ENCODE measurements at regions not wholly inside any gene's neighbourhood (a gene's known extent, or its start where the extent isn't known, plus 50 kb on each side); places are given as distances from the start of the nearest gene placed in this dataset.

- TF ChIP-seq, protein P1, sequence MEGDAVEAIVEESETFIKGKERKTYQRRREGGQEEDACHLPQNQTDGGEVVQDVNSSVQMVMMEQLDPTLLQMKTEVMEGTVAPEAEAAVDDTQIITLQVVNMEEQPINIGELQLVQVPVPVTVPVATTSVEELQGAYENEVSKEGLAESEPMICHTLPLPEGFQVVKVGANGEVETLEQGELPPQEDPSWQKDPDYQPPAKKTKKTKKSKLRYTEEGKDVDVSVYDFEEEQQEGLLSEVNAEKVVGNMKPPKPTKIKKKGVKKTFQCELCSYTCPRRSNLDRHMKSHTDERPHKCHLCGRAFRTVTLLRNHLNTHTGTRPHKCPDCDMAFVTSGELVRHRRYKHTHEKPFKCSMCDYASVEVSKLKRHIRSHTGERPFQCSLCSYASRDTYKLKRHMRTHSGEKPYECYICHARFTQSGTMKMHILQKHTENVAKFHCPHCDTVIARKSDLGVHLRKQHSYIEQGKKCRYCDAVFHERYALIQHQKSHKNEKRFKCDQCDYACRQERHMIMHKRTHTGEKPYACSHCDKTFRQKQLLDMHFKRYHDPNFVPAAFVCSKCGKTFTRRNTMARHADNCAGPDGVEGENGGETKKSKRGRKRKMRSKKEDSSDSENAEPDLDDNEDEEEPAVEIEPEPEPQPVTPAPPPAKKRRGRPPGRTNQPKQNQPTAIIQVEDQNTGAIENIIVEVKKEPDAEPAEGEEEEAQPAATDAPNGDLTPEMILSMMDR (conservative IDR thresholded peaks at IDR 0.05 in 1 of 2, IDR thresholded peaks at IDR 0.05 in 1 of 2; ENCODE audit: extremely low read depth in 1 of 2, insufficient read depth in 1 of 2, low read depth in 1 of 2, low read length in 2 of 2), result no peak
- no peak for TF ChIP-seq EZH2 (IDR thresholded peaks at IDR 0.05; ENCODE audit: borderline replicate concordance, low read length)
These were observed 292.9 kb upstream of the MAF start for GRCh38 chr16:79893445-79893844.
